ENCODE measurements at regions not wholly inside any gene's neighbourhood (a gene's known extent, or its start where the extent isn't known, plus 50 kb on each side); places are given as distances from the start of the nearest gene placed in this dataset.
A peak's percentile ranks its signal among the peaks of the same experiment; 100 is the strongest.

- H3K4me1 Mint-ChIP-seq: peaks cover 21% of the 10 kb centered on the region
- no peaks in the 10 kb centered on the region for H3K36me3 Mint-ChIP-seq (ENCODE audit: low read depth)
- H3K4me3 Mint-ChIP-seq: no peak overlapping the region
- no peaks in the 10 kb centered on the region for H3K27me3 Mint-ChIP-seq (ENCODE audit: low read depth)
- peak; percentile 11 to 33 (median 24) for TF ChIP-seq CTCF (IDR thresholded peaks at IDR 0.05; ENCODE audit: unreplicated experiment in 3 of 3)
- peak overlapping the region in 2 of 3 experiments; percentile 59 to 64 for H3K27ac Mint-ChIP-seq
- peaks cover 3% of the 10 kb centered on the region for H3K9me3 Mint-ChIP-seq
These were observed 391.2 kb downstream of the ANKRD50 start for GRCh38 chr4:124321364-124321763.

GRCh38 chr4:124322234-124323065, 390.1 kb downstream of the ANKRD50 start:
- peak overlapping the region in 1 of 3 experiments; percentile 6 for H3K4me3 Mint-ChIP-seq
- no peaks in the 10 kb centered on the region for H3K9me3 Mint-ChIP-seq
- no peaks in the 10 kb centered on the region for H3K27me3 Mint-ChIP-seq (ENCODE audit: low read depth)
- peaks cover 21% of the 10 kb centered on the region for H3K4me1 Mint-ChIP-seq
- H3K36me3 Mint-ChIP-seq (ENCODE audit: low read depth): no peaks in the 10 kb centered on the region
- peak; percentile 57 to 73 (median 61) for TF ChIP-seq CTCF (IDR thresholded peaks at IDR 0.05; ENCODE audit: unreplicated experiment in 3 of 3)
- peak overlapping the region in 2 of 3 experiments; percentile 78 to 81 for H3K27ac Mint-ChIP-seq

- no peak for TF ChIP-seq CTCF (IDR thresholded peaks at IDR 0.05; ENCODE audit: unreplicated experiment in 3 of 3)
- Mint-ChIP-seq H3K27me3 (ENCODE audit: low read depth) (no peaks in the 10 kb centered on the region), H3K27ac (no peak overlapping the region), H3K4me3 (no peak overlapping the region), H3K36me3 (ENCODE audit: low read depth) (no peaks in the 10 kb centered on the region), H3K4me1 (peaks cover 20% of the 10 kb centered on the region), H3K9me3 (no peaks in the 10 kb centered on the region)
These were observed 386.8 kb downstream of the ANKRD50 start for GRCh38 chr4:124325690-124326089.

GRCh38 chr4:124329134-124329533, 383.4 kb downstream of the ANKRD50 start:
- H3K27ac Mint-ChIP-seq: no peak overlapping the region
- no peak overlapping the region for H3K4me3 Mint-ChIP-seq
- no peaks in the 10 kb centered on the region for H3K27me3 Mint-ChIP-seq (ENCODE audit: low read depth)
- no peak for TF ChIP-seq CTCF (IDR thresholded peaks at IDR 0.05; ENCODE audit: unreplicated experiment in 3 of 3)
- peaks cover 3% of the 10 kb centered on the region for H3K4me1 Mint-ChIP-seq
- no peaks in the 10 kb centered on the region for H3K9me3 Mint-ChIP-seq
- H3K36me3 Mint-ChIP-seq (ENCODE audit: low read depth): no peaks in the 10 kb centered on the region

GRCh38 chr4:124330045-124330444, 382.5 kb downstream of the ANKRD50 start:
- Mint-ChIP-seq H3K4me3 (no peak overlapping the region), H3K9me3 (no peaks in the 10 kb centered on the region), H3K36me3 (ENCODE audit: low read depth) (no peaks in the 10 kb centered on the region), H3K27ac (no peak overlapping the region), H3K27me3 (ENCODE audit: low read depth) (no peaks in the 10 kb centered on the region), H3K4me1 (peaks cover 6% of the 10 kb centered on the region)
- no peak for TF ChIP-seq CTCF (IDR thresholded peaks at IDR 0.05; ENCODE audit: unreplicated experiment in 3 of 3)

- TF ChIP-seq CTCF (IDR thresholded peaks at IDR 0.05; ENCODE audit: unreplicated experiment in 3 of 3): no peak
- H3K27ac Mint-ChIP-seq: no peak overlapping the region
These were observed 380.8 kb downstream of the ANKRD50 start for GRCh38 chr4:124331781-124332180.

More at GRCh38 chr4:124331781-124332180, 380.8 kb downstream of the ANKRD50 start:
- no peaks in the 10 kb centered on the region for H3K36me3 Mint-ChIP-seq (ENCODE audit: low read depth)
- H3K4me1 Mint-ChIP-seq: peaks cover 6% of the 10 kb centered on the region
- no peaks in the 10 kb centered on the region for H3K9me3 Mint-ChIP-seq
- H3K4me3 Mint-ChIP-seq: no peak overlapping the region
- no peaks in the 10 kb centered on the region for H3K27me3 Mint-ChIP-seq (ENCODE audit: low read depth)
